ENCODE measurements at regions not wholly inside any gene's neighbourhood (a gene's known extent, or its start where the extent isn't known, plus 50 kb on each side); places are given as distances from the start of the nearest gene placed in this dataset.
"Not testable (repeated sequence)": the region's sequence is repeated elsewhere in the genome, so short reads cannot be mapped to it uniquely, and the experiment has no call there.

GRCh38 chr13:90300015-90300414, 1047.5 kb upstream of the MIR17HG start:
- no peak for DNase-seq

GRCh38 chr13:90302107-90302506, 1045.4 kb upstream of the MIR17HG start:
- no peak for DNase-seq

- DNase-seq = no peak
Measured at GRCh38 chr13:90305796-90306195, 1041.7 kb upstream of the MIR17HG start.

GRCh38 chr13:90307136-90307535, 1040.4 kb upstream of the MIR17HG start:
- DNase-seq = no peak

GRCh38 chr13:90308249-90308648, 1039.2 kb upstream of the MIR17HG start:
- no peak for DNase-seq

- no peak for DNase-seq
Measured at GRCh38 chr13:90311929-90312328, 1035.6 kb upstream of the MIR17HG start.

- no peak for DNase-seq
Measured at GRCh38 chr13:90315061-90315460, 1032.4 kb upstream of the MIR17HG start.

- DNase-seq = no peak
Measured at GRCh38 chr13:90320664-90321063, 1026.8 kb upstream of the MIR17HG start.

- no peak for DNase-seq
Measured at GRCh38 chr13:90321281-90321931, 1026.1 kb upstream of the MIR17HG start.

- no peak for DNase-seq
Measured at GRCh38 chr13:90329641-90330040, 1017.8 kb upstream of the MIR17HG start.

GRCh38 chr13:90331974-90332373, 1015.5 kb upstream of the MIR17HG start:
- DNase-seq = no peak

- DNase-seq = no peak
Measured at GRCh38 chr13:90336507-90336906, 1011.0 kb upstream of the MIR17HG start.

- not testable (repeated sequence) for DNase-seq
Measured at GRCh38 chr13:90341348-90341747, 1006.1 kb upstream of the MIR17HG start.

GRCh38 chr13:90348477-90349136, 998.9 kb upstream of the MIR17HG start:
- not testable (repeated sequence) for DNase-seq

GRCh38 chr13:90352763-90353162, 994.7 kb upstream of the MIR17HG start:
- no peak for DNase-seq

GRCh38 chr13:90355162-90355751, 992.2 kb upstream of the MIR17HG start:
- DNase-seq = no peak

- DNase-seq = no peak
Measured at GRCh38 chr13:90360785-90361184, 986.7 kb upstream of the MIR17HG start.

GRCh38 chr13:90362707-90363106, 984.8 kb upstream of the MIR17HG start:
- DNase-seq = no peak

GRCh38 chr13:90365130-90365529, 982.4 kb upstream of the MIR17HG start:
- DNase-seq = no peak

- no peak for DNase-seq
Measured at GRCh38 chr13:90374168-90374567, 973.3 kb upstream of the MIR17HG start.

GRCh38 chr13:90375851-90376250, 971.6 kb upstream of the MIR17HG start:
- no peak for DNase-seq

- no peak for DNase-seq
Measured at GRCh38 chr13:90382425-90382824, 965.1 kb upstream of the MIR17HG start.

- DNase-seq = no peak
Measured at GRCh38 chr13:90385781-90386489, 961.6 kb upstream of the MIR17HG start.

Measured in DMS79 treated with DMSO at 0.1 percent for 48 hours (cell line).